ENCODE measurements at regions not wholly inside any gene's neighbourhood (a gene's known extent, or its start where the extent isn't known, plus 50 kb on each side); places are given as distances from the start of the nearest gene placed in this dataset.

DNA sequence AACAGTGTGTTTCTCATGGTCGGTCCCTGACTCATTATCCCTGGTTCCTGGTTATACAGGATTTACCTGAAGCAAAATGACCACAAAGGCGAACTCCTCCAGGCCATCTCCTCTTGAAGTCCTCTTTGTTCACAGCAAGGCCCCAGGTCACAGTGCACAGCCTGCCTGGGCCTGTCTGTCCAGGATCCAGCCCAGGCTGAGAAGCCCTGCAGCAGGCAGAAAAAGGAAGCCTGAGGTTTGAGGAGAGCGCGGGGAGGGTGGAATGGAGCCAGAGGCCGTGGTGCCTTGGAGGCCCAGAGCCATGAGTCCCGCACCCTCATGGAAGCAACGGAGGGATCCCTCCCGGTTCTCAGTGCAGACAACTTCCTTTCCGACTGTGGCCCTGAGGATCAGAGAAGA is 136.8 kb upstream of the IRF2BP2 start:
- H3K4me2 ChIP-seq (ENCODE audit: low read depth, low read length, poor library complexity, severe bottlenecking): no peak overlapping the region
- no peaks in the 10 kb centered on the region for H3K36me3 ChIP-seq (ENCODE audit: insufficient read depth, low read length)
- H3K4me3 ChIP-seq (ENCODE audit: low read length): no peak overlapping the region
- H3K27me3 ChIP-seq (ENCODE audit: low read length): no peaks in the 10 kb centered on the region
- no peak overlapping the region for H2AFZ ChIP-seq (ENCODE audit: low read length)
- no peak overlapping the region for H3K9ac ChIP-seq (ENCODE audit: low read length)
- no peaks in the 10 kb centered on the region for H3K79me2 ChIP-seq (ENCODE audit: low read length)
- no peak overlapping the region for H3K27ac ChIP-seq (ENCODE audit: low read length)
- H3K9me3 ChIP-seq (ENCODE audit: low read length): no peaks in the 10 kb centered on the region
- H3K9me2 ChIP-seq (replicated peaks; ENCODE audit: insufficient read depth, low read length): no peaks in the 10 kb centered on the region
- DNase-seq: no peak
- no peaks in the 10 kb centered on the region for H4K20me1 ChIP-seq (ENCODE audit: insufficient read depth, low read depth, low read length)
- no peaks in the 10 kb centered on the region for H3K4me1 ChIP-seq (ENCODE audit: low read length)

DNA sequence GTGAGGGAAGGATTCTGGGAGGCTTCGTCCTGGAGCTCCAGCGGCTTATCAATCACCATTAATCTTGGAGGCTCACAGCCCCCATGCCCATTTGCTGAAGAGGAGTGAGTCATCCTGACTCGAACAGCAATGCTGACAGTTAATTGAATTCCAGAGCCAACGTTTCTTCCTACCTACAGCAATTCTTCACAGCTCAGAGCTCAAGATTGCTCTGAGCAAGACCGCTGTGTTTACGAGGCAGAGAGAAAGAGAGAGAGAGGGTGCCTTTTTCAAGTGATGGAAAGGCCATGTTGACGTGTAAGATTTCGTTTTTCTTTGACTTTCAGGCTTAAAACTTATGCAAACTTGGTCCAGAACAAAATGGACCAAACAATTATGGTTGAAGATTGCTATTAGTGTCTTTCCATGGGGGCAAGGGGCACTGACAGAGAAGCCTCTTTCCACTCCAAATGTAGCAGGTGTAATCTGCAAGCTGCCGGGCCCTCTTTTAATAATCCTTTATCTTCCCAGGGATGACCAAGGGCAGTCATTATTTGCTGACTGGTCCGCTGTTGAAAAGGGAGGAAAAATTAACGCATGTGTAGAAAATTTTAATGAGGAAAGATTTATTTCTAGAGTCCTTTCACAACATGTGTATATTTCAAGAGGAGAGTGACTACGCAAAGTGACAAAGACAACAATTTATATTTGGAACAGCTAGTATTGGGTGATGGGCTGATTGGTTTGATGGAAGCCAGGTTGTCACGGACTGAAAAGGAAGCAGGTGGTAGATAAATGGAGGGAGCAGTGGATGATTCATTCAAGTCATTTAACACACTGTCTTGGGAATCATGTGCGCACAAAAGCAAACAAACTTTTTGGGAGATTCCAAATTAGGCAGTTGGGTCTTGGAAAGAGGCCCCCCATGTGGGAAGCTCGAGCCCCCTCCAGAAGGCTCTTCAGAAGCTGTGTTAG is 136.1 kb upstream of the IRF2BP2 start:
- Histone ChIP-seq H3K9me3 (ENCODE audit: low read length) (no peaks in the 10 kb centered on the region), H3K27me3 (ENCODE audit: low read length) (no peaks in the 10 kb centered on the region), H3K36me3 (ENCODE audit: insufficient read depth, low read length) (no peaks in the 10 kb centered on the region), H3K27ac (ENCODE audit: low read length) (no peak overlapping the region), H3K9ac (ENCODE audit: low read length) (no peak overlapping the region), H4K20me1 (ENCODE audit: insufficient read depth, low read depth, low read length) (no peaks in the 10 kb centered on the region), H2AFZ (ENCODE audit: low read length) (no peak overlapping the region), H3K4me1 (ENCODE audit: low read length) (no peaks in the 10 kb centered on the region), H3K9me2 (replicated peaks; ENCODE audit: insufficient read depth, low read length) (no peaks in the 10 kb centered on the region), H3K4me2 (ENCODE audit: low read depth, low read length, poor library complexity, severe bottlenecking) (no peak overlapping the region), H3K79me2 (ENCODE audit: low read length) (no peaks in the 10 kb centered on the region), H3K4me3 (ENCODE audit: low read length) (no peak overlapping the region)
- no peak for DNase-seq

DNA sequence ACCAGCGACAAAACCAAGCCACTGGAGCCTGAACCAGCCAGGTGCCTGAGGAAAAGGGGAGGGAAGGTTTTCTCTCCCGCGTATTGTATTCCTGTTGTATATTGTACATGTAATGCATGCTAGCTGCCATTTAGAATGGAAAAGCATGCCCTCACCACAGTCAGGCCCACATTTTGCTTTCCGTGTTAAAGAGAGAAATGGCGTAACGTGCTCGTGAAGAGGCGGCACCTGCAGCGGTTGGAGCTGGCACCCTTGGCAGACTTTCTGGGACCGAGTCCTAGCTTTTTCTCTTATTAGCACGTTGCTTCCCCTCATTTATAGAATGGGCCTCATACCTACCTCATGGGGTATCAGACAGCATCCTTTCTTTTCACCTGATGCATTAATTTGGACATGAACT is 135.3 kb upstream of the IRF2BP2 start:
- no peak overlapping the region for H2AFZ ChIP-seq (ENCODE audit: low read length)
- H3K9me3 ChIP-seq (ENCODE audit: low read length): no peaks in the 10 kb centered on the region
- H3K9ac ChIP-seq (ENCODE audit: low read length): no peak overlapping the region
- no peak overlapping the region for H3K27ac ChIP-seq (ENCODE audit: low read length)
- H3K4me3 ChIP-seq (ENCODE audit: low read length): no peak overlapping the region
- DNase-seq: no peak
- no peaks in the 10 kb centered on the region for H3K27me3 ChIP-seq (ENCODE audit: low read length)
- H3K36me3 ChIP-seq (ENCODE audit: insufficient read depth, low read length): no peaks in the 10 kb centered on the region
- no peaks in the 10 kb centered on the region for H4K20me1 ChIP-seq (ENCODE audit: insufficient read depth, low read depth, low read length)
- no peaks in the 10 kb centered on the region for H3K9me2 ChIP-seq (replicated peaks; ENCODE audit: insufficient read depth, low read length)
- no peak overlapping the region for H3K4me2 ChIP-seq (ENCODE audit: low read depth, low read length, poor library complexity, severe bottlenecking)
- H3K4me1 ChIP-seq (ENCODE audit: low read length): no peaks in the 10 kb centered on the region
- no peaks in the 10 kb centered on the region for H3K79me2 ChIP-seq (ENCODE audit: low read length)

DNA sequence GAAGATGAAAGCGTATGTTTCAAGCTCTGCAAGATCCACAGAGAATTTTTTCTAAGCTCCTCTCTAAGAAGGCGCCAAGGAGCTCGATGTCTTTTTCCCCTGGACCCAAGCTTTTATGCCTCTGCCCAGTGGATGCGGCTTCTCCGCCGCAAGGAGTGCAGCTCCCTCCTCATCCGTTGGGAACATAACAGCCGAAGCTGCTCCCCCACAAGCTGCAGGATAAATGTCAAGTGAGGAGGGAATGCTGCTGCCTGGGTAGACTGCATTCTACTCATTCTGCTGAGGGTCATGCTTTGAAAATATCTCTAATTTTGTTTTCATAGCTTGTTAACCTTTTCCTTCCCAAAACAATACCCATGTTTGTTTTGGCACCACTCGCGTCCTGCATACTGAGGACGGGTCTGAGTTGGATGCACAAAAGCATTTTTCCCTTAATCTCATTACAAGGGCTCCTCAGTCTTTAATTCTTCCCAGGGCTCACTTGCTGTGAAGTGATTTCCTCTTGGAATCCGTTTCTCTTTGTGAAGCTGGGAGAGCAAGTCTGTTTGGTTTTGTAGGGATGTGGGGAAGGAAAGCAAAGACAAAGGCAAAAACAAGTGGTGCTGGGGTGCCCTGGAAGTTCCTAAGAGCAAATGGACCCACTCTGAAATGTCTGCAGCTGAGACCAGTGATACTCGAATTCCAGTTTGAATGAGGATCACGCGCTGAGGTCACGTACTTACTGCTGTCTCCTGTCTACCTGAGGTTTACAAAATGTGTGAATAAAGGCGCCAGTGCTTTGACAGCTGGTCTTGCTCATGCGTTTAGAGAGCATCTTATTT is 134.0 kb upstream of the IRF2BP2 start:
- no peaks in the 10 kb centered on the region for H3K9me2 ChIP-seq (replicated peaks; ENCODE audit: insufficient read depth, low read length)
- no peak overlapping the region for H3K27ac ChIP-seq (ENCODE audit: low read length)
- no peaks in the 10 kb centered on the region for H3K9me3 ChIP-seq (ENCODE audit: low read length)
- no peak overlapping the region for H3K4me2 ChIP-seq (ENCODE audit: low read depth, low read length, poor library complexity, severe bottlenecking)
- no peak overlapping the region for H3K9ac ChIP-seq (ENCODE audit: low read length)
- no peak for DNase-seq
- no peaks in the 10 kb centered on the region for H3K27me3 ChIP-seq (ENCODE audit: low read length)
- H3K79me2 ChIP-seq (ENCODE audit: low read length): no peaks in the 10 kb centered on the region
- H2AFZ ChIP-seq (ENCODE audit: low read length): no peak overlapping the region
- H4K20me1 ChIP-seq (ENCODE audit: insufficient read depth, low read depth, low read length): no peaks in the 10 kb centered on the region
- no peaks in the 10 kb centered on the region for H3K4me1 ChIP-seq (ENCODE audit: low read length)
- no peaks in the 10 kb centered on the region for H3K36me3 ChIP-seq (ENCODE audit: insufficient read depth, low read length)
- no peak overlapping the region for H3K4me3 ChIP-seq (ENCODE audit: low read length)

DNA sequence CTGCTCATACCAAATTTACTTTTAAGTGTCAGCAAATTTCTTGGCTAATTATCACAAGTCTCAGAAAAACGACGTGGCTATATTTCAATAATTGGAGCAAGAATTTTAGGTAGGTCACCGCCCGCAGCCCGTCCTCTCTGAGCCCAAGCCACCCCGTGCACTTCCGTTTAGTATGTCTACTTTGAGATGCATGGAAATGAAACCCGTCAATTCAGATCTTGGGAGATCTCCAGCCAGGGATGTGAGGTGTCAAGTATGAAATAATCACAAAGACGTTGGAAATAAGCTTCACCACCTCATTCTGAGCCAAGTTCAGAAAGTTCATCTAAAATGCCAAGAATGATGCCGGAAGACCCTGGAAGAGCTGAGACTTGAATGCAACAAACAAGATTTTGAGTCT is 132.6 kb upstream of the IRF2BP2 start:
- H2AFZ ChIP-seq (ENCODE audit: low read length): no peak overlapping the region
- no peaks in the 10 kb centered on the region for H3K27me3 ChIP-seq (ENCODE audit: low read length)
- no peaks in the 10 kb centered on the region for H3K9me3 ChIP-seq (ENCODE audit: low read length)
- no peak overlapping the region for H3K4me2 ChIP-seq (ENCODE audit: low read depth, low read length, poor library complexity, severe bottlenecking)
- no peaks in the 10 kb centered on the region for H3K79me2 ChIP-seq (ENCODE audit: low read length)
- no peaks in the 10 kb centered on the region for H4K20me1 ChIP-seq (ENCODE audit: insufficient read depth, low read depth, low read length)
- DNase-seq: no peak
- H3K27ac ChIP-seq (ENCODE audit: low read length): no peak overlapping the region
- no peak overlapping the region for H3K4me3 ChIP-seq (ENCODE audit: low read length)
- H3K36me3 ChIP-seq (ENCODE audit: insufficient read depth, low read length): no peaks in the 10 kb centered on the region
- H3K4me1 ChIP-seq (ENCODE audit: low read length): no peaks in the 10 kb centered on the region
- no peak overlapping the region for H3K9ac ChIP-seq (ENCODE audit: low read length)
- H3K9me2 ChIP-seq (replicated peaks; ENCODE audit: insufficient read depth, low read length): no peaks in the 10 kb centered on the region

DNA sequence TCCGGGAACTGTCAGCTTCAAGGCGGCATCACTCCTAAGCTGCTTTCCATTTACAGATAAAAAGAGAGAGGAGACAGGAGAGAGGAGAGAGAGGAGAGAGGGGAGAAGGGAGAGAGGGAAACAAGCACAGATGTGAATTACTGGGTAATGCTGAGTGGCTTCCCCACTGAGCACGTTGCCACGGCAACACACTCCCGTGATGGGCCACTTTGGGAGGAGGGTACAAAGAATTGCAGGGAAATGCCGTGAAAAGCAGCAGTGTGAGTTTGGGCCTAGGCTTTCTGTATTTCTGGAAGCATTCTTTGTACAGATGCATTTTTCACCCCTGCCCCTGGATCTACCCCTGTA is 128.0 kb upstream of the IRF2BP2 start:
- Histone ChIP-seq H3K27ac (ENCODE audit: low read length) (no peak overlapping the region), H3K9me3 (ENCODE audit: low read length) (no peaks in the 10 kb centered on the region), H3K9me2 (replicated peaks; ENCODE audit: insufficient read depth, low read length) (no peaks in the 10 kb centered on the region), H3K4me2 (ENCODE audit: low read depth, low read length, poor library complexity, severe bottlenecking) (no peak overlapping the region), H2AFZ (ENCODE audit: low read length) (no peak overlapping the region), H3K36me3 (ENCODE audit: insufficient read depth, low read length) (no peaks in the 10 kb centered on the region), H3K4me3 (ENCODE audit: low read length) (no peak overlapping the region), H4K20me1 (ENCODE audit: insufficient read depth, low read depth, low read length) (no peaks in the 10 kb centered on the region), H3K27me3 (ENCODE audit: low read length) (no peaks in the 10 kb centered on the region), H3K4me1 (ENCODE audit: low read length) (no peaks in the 10 kb centered on the region), H3K79me2 (ENCODE audit: low read length) (no peaks in the 10 kb centered on the region), H3K9ac (ENCODE audit: low read length) (no peak overlapping the region)
- no peak for DNase-seq

DNA sequence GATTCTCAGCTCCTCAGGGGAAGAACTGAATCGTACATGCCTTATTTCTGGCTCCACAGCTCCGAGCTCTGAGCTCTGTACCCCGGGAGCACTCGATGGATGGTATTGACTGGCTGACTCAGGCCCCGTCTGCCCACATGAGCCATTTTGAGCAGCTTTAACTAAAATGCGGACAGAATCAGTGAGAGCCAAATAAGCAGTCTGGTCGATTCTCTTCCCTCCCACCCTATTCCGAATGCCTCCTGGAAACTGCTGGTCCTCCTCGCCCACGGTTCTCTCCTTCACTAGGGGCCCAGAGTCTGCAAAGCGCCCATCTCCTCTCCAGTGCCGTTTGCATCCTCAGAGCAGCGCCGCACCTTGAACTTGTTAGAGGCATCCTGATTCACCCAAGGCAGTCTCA is 125.9 kb upstream of the IRF2BP2 start:
- Histone ChIP-seq H3K9ac (ENCODE audit: low read length) (no peak overlapping the region), H4K20me1 (ENCODE audit: insufficient read depth, low read depth, low read length) (no peaks in the 10 kb centered on the region), H3K9me2 (replicated peaks; ENCODE audit: insufficient read depth, low read length) (no peaks in the 10 kb centered on the region), H3K36me3 (ENCODE audit: insufficient read depth, low read length) (no peaks in the 10 kb centered on the region), H3K9me3 (ENCODE audit: low read length) (no peaks in the 10 kb centered on the region), H3K79me2 (ENCODE audit: low read length) (no peaks in the 10 kb centered on the region), H3K4me3 (ENCODE audit: low read length) (no peak overlapping the region), H3K27me3 (ENCODE audit: low read length) (no peaks in the 10 kb centered on the region), H3K4me1 (ENCODE audit: low read length) (no peaks in the 10 kb centered on the region), H3K27ac (ENCODE audit: low read length) (no peak overlapping the region), H3K4me2 (ENCODE audit: low read depth, low read length, poor library complexity, severe bottlenecking) (no peak overlapping the region), H2AFZ (ENCODE audit: low read length) (no peak overlapping the region)
- no peak for DNase-seq

DNA sequence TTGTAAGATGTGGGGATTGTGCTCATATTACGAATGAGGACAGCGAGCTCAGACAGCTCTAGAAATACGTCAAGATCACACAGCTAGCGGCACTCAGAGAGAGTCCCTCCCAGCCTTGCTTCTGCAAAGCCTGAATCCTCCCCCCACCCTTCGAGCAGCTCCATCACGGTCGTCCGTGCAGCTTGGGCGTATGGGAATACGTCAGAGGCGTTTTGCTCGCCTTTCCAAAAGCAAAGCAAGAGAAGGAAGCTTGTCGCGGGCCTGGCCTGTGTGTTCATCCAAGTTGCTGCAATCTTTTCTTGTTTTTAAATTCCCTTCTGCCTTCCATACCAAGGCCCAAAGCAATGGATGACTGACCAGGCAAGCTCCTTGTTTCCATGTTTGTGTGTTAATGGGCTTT is 125.5 kb upstream of the IRF2BP2 start:
- Histone ChIP-seq H3K9me3 (ENCODE audit: low read length) (no peaks in the 10 kb centered on the region), H3K9me2 (replicated peaks; ENCODE audit: insufficient read depth, low read length) (no peaks in the 10 kb centered on the region), H3K79me2 (ENCODE audit: low read length) (no peaks in the 10 kb centered on the region), H3K36me3 (ENCODE audit: insufficient read depth, low read length) (no peaks in the 10 kb centered on the region), H3K4me3 (ENCODE audit: low read length) (no peak overlapping the region), H3K9ac (ENCODE audit: low read length) (no peak overlapping the region), H3K4me2 (ENCODE audit: low read depth, low read length, poor library complexity, severe bottlenecking) (no peak overlapping the region), H3K4me1 (ENCODE audit: low read length) (no peaks in the 10 kb centered on the region), H3K27ac (ENCODE audit: low read length) (no peak overlapping the region), H3K27me3 (ENCODE audit: low read length) (no peaks in the 10 kb centered on the region), H2AFZ (ENCODE audit: low read length) (no peak overlapping the region), H4K20me1 (ENCODE audit: insufficient read depth, low read depth, low read length) (no peaks in the 10 kb centered on the region)
- no peak for DNase-seq

Measured in Karpas-422 (cell line).